ENCODE measurements at regions not wholly inside any gene's neighbourhood (a gene's known extent, or its start where the extent isn't known, plus 50 kb on each side); places are given as distances from the start of the nearest gene placed in this dataset.

GRCh38 chr9:110110154-110110553 lies 97.8 kb downstream of the C9orf152 start:
- no peak overlapping the region for H3K4me3 ChIP-seq (replicated peaks in 1 of 3; ENCODE audit: insufficient read depth in 1 of 3, low read depth in 2 of 3, low read length in 3 of 3)
- in situ Hi-C loops (cut with HindIII; ENCODE audit: extremely low pct_ligation_motif_present, low pct_unique_long_range_greater_than_20kb) (no loop called here), intact Hi-C loops (cut with micrococcal nuclease; ENCODE audit: unreplicated experiment) (no loop called here)
- peaks cover 26% of the 10 kb centered on the region for H3K4me1 ChIP-seq (ENCODE audit: insufficient read depth, low read length)
- H3K27me3 ChIP-seq (ENCODE audit: control insufficient read depth in 1 of 2, insufficient read depth in 2 of 2, low read length in 2 of 2): no peaks in the 10 kb centered on the region
- no peak overlapping the region for H2AFZ ChIP-seq (ENCODE audit: low read length)
- H3K4me2 ChIP-seq (ENCODE audit: low read depth, low read length): no peak overlapping the region
- no peaks in the 10 kb centered on the region for H3K36me3 ChIP-seq (replicated peaks in 1 of 2; ENCODE audit: control insufficient read depth in 1 of 2, insufficient read depth in 2 of 2, low read length in 2 of 2)
- no peaks in the 10 kb centered on the region for H3K79me2 ChIP-seq (ENCODE audit: insufficient read depth, low read length)
- H3K9me3 ChIP-seq (ENCODE audit: low read length): no peaks in the 10 kb centered on the region
- no peaks in the 10 kb centered on the region for H4K20me1 ChIP-seq (ENCODE audit: insufficient read depth, low read length)
- no peak for TF ChIP-seq ZNF124 (CRISPR knock-in tag; IDR thresholded peaks at IDR 0.05)
- no peak for TF ChIP-seq ZNF746 (CRISPR knock-in tag; IDR thresholded peaks at IDR 0.05)
- TF ChIP-seq NR2C2 (CRISPR knock-in tag; IDR thresholded peaks at IDR 0.05; ENCODE audit: borderline replicate concordance): no peak
- no peak for TF ChIP-seq HOXA3 (CRISPR knock-in tag; IDR thresholded peaks at IDR 0.05)
- no peak for TF ChIP-seq MED8 (CRISPR knock-in tag; IDR thresholded peaks at IDR 0.05; ENCODE audit: insufficient replicate concordance)
- no peak for TF ChIP-seq CCDC6 (CRISPR knock-in tag; IDR thresholded peaks at IDR 0.05)
- TF ChIP-seq ZBTB8A (CRISPR knock-in tag; IDR thresholded peaks at IDR 0.05; ENCODE audit: borderline replicate concordance, low read depth): no peak
- TF ChIP-seq SALL1 (CRISPR knock-in tag; IDR thresholded peaks at IDR 0.05): no peak
- no peak for TF ChIP-seq ELF3 (CRISPR knock-in tag; IDR thresholded peaks at IDR 0.05)
- no peak for TF ChIP-seq ZNF781 (CRISPR knock-in tag; IDR thresholded peaks at IDR 0.05; ENCODE audit: borderline replicate concordance, not compliant biosample characterization)
- no peak for TF ChIP-seq TAF15 (IDR thresholded peaks at IDR 0.05; ENCODE audit: low read depth, low read length, poor library complexity, severe bottlenecking)
- no peak for TF ChIP-seq ZMAT5 (CRISPR knock-in tag; IDR thresholded peaks at IDR 0.05; ENCODE audit: borderline replicate concordance, low read depth)
- no peak for TF ChIP-seq ZNF616 (CRISPR knock-in tag; IDR thresholded peaks at IDR 0.05; ENCODE audit: low read depth)
- POLR2A ChIA-PET: interaction anchor here (0.8 to 1.3 kb wide), 2 partner anchors 15 to 17 kb away, joined by 3 to 8 read pairs; no protein-coding TSS in a partner anchor
- H3K9ac ChIP-seq (ENCODE audit: insufficient read depth, low read depth, low read length): no peak overlapping the region
- FAIRE-seq: no peak
- 46% methylated on average over 2 of the region's 2 CpGs for WGBS (ENCODE audit: low lambda C conversion rate)
- no peak for ATAC-seq
- CTCF ChIA-PET (ENCODE audit: low intra/inter-chr PET ratio, low total read pairs): no interaction called here
- no peak for DNase-seq (ENCODE audit: low spot score)
- no peak overlapping the region for H3K27ac ChIP-seq (ENCODE audit: extremely low read length, insufficient read depth, low read length)
- no TSS peak for BruUV-seq (replicated peaks)
